ENCODE measurements at regions not wholly inside any gene's neighbourhood (a gene's known extent, or its start where the extent isn't known, plus 50 kb on each side); places are given as distances from the start of the nearest gene placed in this dataset.

GRCh38 chr3:194280777-194281176 lies 70.4 kb downstream of the CPN2 start (continued):
- no peak for TF ChIP-seq ZNF280D (tag by site-specific recombination; IDR thresholded peaks at IDR 0.05)
- no peak for TF ChIP-seq ZFP37 (tag by site-specific recombination; IDR thresholded peaks at IDR 0.05)

- Histone ChIP-seq H3K4me1 (ENCODE audit: control insufficient read depth, insufficient read depth, low read length) (no peaks in the 10 kb centered on the region; the same call in 1 of the 2 replicates), H3K4me3 (ENCODE audit: low read depth, low read length) (no peak overlapping the region), H3K27ac (ENCODE audit: extremely low read depth, low read depth, low read length) (no peak overlapping the region), H3K36me3 (ENCODE audit: control insufficient read depth in 2 of 2, insufficient read depth in 1 of 2, low read length in 2 of 2) (no peaks in the 10 kb centered on the region), H3K9me3 (ENCODE audit: control insufficient read depth, insufficient read depth, low read depth, low read length) (no peaks in the 10 kb centered on the region)
- TF ChIP-seq ZNF362 (tag by site-specific recombination; IDR thresholded peaks at IDR 0.05) (no peak), ZNF221 (tag by site-specific recombination; IDR thresholded peaks at IDR 0.05; ENCODE audit: borderline replicate concordance) (no peak), ZNF488 (tag by site-specific recombination; IDR thresholded peaks at IDR 0.05) (no peak), TSHZ1 (tag by site-specific recombination; IDR thresholded peaks at IDR 0.05; ENCODE audit: borderline replicate concordance) (no peak), ZNF248 (tag by site-specific recombination; IDR thresholded peaks at IDR 0.05) (no peak), ZBTB48 (tag by site-specific recombination; IDR thresholded peaks at IDR 0.05) (no peak), CTCF (tag by site-specific recombination; IDR thresholded peaks at IDR 0.05) (no peak), ZNF747 (tag by site-specific recombination; IDR thresholded peaks at IDR 0.05) (no peak), ZNF843 (tag by site-specific recombination; IDR thresholded peaks at IDR 0.05) (no peak), ZNF155 (tag by site-specific recombination; IDR thresholded peaks at IDR 0.05) (no peak), ZNF341 (tag by site-specific recombination; IDR thresholded peaks at IDR 0.05; ENCODE audit: low read depth) (no peak), GLIS2 (tag by site-specific recombination; IDR thresholded peaks at IDR 0.05) (no peak), ZNF433 (tag by site-specific recombination; IDR thresholded peaks at IDR 0.05; ENCODE audit: low read depth) (no peak), ZNF707 (tag by site-specific recombination; IDR thresholded peaks at IDR 0.05) (no peak), ZSCAN16 (tag by site-specific recombination; IDR thresholded peaks at IDR 0.05) (no peak), ZNF302 (tag by site-specific recombination; IDR thresholded peaks at IDR 0.05; ENCODE audit: low read depth) (no peak)
- ChIA-PET CTCF (no interaction called here), POLR2A (no interaction called here)
Observed at GRCh38 chr3:194281306-194281705, 69.8 kb downstream of the CPN2 start.
